ENCODE measurements at regions not wholly inside any gene's neighbourhood (a gene's known extent, or its start where the extent isn't known, plus 50 kb on each side); places are given as distances from the start of the nearest gene placed in this dataset.

GRCh38 chr5:94080390-94080789, 339.0 kb upstream of the POU5F2 start:
- ChIA-PET CTCF (no interaction called here), POLR2A (no interaction called here)
- DNase-seq (ENCODE audit: low read depth, low spot score) (no peak), FAIRE-seq (no peak)
- Histone ChIP-seq H3K4me2 (ENCODE audit: insufficient read depth, low read length) (no peak overlapping the region), H3K27me3 (ENCODE audit: control insufficient read depth in 2 of 2, insufficient read depth in 2 of 2, low read length in 2 of 2) (no peaks in the 10 kb centered on the region), H3K9ac (replicated peaks; ENCODE audit: extremely low read depth, insufficient read depth, low read length) (no peak overlapping the region), H2AFZ (ENCODE audit: low read depth, low read length) (no peak overlapping the region), H3K4me3 (replicated peaks in 1 of 3; ENCODE audit: insufficient read depth in 1 of 3, low read depth in 1 of 3, low read length in 3 of 3) (no peak overlapping the region), H3K79me2 (ENCODE audit: control insufficient read depth, insufficient read depth, low read length) (peaks cover 13% of the 10 kb centered on the region), H3K9me1 (replicated peaks; ENCODE audit: control insufficient read depth, extremely low read depth, insufficient read depth, low read length) (no peaks in the 10 kb centered on the region), H3K9me3 (replicated peaks; ENCODE audit: control insufficient read depth, insufficient read depth, low read length) (no peaks in the 10 kb centered on the region), H4K20me1 (replicated peaks; ENCODE audit: control insufficient read depth, extremely low read depth, insufficient read depth, low read length) (peaks cover 5% of the 10 kb centered on the region), H3K4me1 (ENCODE audit: control insufficient read depth, extremely low read depth, insufficient read depth, low read length) (no peaks in the 10 kb centered on the region), H3K27ac (ENCODE audit: insufficient read depth, low read depth, low read length) (no peak overlapping the region), H3K36me3 (ENCODE audit: control insufficient read depth in 2 of 2, extremely low read depth in 1 of 2, insufficient read depth in 2 of 2, low read length in 2 of 2) (no peaks in the 10 kb centered on the region)
- intact Hi-C loops (cut with micrococcal nuclease) = loop anchor here (10.0 kb wide), 1 partner anchor 146 kb away; no protein-coding TSS in a partner anchor
- TF ChIP-seq JUN (IDR thresholded peaks at IDR 0.05; ENCODE audit: borderline replicate concordance, insufficient read depth, insufficient read length, low read depth) (no peak), GATA2 (IDR thresholded peaks at IDR 0.05; ENCODE audit: insufficient read depth, insufficient read length, low read depth, low read length) (no peak), FOS (IDR thresholded peaks at IDR 0.05; ENCODE audit: borderline replicate concordance, insufficient read depth, low read length) (no peak), MYC (IDR thresholded peaks at IDR 0.05; ENCODE audit: low read depth, low read length) (no peak), EZH2 (IDR thresholded peaks at IDR 0.05; ENCODE audit: borderline replicate concordance, low read depth, low read length, severe bottlenecking) (no peak), POLR2A (IDR thresholded peaks at IDR 0.05; ENCODE audit: low read depth, low read length) (no peak), MAX (IDR thresholded peaks at IDR 0.05; ENCODE audit: insufficient read depth, insufficient read length) (no peak), POLR2AphosphoS5 (IDR thresholded peaks at IDR 0.05; ENCODE audit: insufficient read depth, low read depth, low read length) (no peak)
- TF ChIP-seq, protein P1, sequence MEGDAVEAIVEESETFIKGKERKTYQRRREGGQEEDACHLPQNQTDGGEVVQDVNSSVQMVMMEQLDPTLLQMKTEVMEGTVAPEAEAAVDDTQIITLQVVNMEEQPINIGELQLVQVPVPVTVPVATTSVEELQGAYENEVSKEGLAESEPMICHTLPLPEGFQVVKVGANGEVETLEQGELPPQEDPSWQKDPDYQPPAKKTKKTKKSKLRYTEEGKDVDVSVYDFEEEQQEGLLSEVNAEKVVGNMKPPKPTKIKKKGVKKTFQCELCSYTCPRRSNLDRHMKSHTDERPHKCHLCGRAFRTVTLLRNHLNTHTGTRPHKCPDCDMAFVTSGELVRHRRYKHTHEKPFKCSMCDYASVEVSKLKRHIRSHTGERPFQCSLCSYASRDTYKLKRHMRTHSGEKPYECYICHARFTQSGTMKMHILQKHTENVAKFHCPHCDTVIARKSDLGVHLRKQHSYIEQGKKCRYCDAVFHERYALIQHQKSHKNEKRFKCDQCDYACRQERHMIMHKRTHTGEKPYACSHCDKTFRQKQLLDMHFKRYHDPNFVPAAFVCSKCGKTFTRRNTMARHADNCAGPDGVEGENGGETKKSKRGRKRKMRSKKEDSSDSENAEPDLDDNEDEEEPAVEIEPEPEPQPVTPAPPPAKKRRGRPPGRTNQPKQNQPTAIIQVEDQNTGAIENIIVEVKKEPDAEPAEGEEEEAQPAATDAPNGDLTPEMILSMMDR (IDR thresholded peaks at IDR 0.05; ENCODE audit: extremely low read depth in 1 of 2, insufficient read depth in 1 of 2, low read depth in 1 of 2, low read length in 2 of 2) = no peak
- dilution Hi-C loops (cut with MboI; ENCODE audit: extremely low pct_ligation_motif_present, low sequenced_read_pairs) = no loop called here
- no TSS peak for BruUV-seq (replicated peaks)

All from endothelial cell of umbilical vein (primary cell).